Fibroblast of the aortic adventitia (primary cell): ENCODE measurements at regions not wholly inside any gene's neighbourhood (a gene's known extent, or its start where the extent isn't known, plus 50 kb on each side); places are given as distances from the start of the nearest gene placed in this dataset.

Source experiments
- DNase-seq: peaks from one replicate; pipeline ENCODE4 v3.0.0-alpha.2; 2010; ENCODE audit warnings: low read depth
- H3K4me3 ChIP-seq: 2 replicates; pipeline ENCODE4 v1.5.1; 2011; ENCODE audit warnings: low read depth, mild to moderate bottlenecking, control low read depth, low read length, moderate library complexity
- TF ChIP-seq, protein P1 (sequence below): IDR thresholded peaks from 2 replicates; pipeline ENCODE4 v1.5.1; 2011; ENCODE audit warnings: mild to moderate bottlenecking, low read length, control low read depth, inconsistent platforms; ENCODE audit not compliant: insufficient read depth

DNA sequence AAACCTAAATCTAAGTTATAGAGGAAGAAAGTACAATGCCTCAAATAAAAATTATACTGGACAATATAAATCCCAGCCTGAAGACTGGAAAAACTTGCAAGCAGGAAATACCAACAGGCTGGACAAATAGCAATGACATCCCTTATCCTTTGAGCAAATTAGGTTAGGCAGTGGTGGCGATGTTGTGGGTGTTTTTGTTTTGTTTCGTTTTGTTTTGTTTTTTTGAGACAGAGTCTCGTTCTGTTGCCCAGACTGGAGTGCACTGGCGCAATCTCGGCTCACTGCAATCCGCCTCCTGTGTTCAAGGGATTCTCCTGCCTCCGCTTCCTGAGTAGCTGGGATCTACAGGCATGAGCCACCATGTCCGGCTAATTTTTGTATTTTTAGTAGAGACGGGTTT is 57.3 kb upstream of the TES start:
- no peak overlapping the region for H3K4me3 ChIP-seq
- no peak for DNase-seq
- TF ChIP-seq, protein P1, sequence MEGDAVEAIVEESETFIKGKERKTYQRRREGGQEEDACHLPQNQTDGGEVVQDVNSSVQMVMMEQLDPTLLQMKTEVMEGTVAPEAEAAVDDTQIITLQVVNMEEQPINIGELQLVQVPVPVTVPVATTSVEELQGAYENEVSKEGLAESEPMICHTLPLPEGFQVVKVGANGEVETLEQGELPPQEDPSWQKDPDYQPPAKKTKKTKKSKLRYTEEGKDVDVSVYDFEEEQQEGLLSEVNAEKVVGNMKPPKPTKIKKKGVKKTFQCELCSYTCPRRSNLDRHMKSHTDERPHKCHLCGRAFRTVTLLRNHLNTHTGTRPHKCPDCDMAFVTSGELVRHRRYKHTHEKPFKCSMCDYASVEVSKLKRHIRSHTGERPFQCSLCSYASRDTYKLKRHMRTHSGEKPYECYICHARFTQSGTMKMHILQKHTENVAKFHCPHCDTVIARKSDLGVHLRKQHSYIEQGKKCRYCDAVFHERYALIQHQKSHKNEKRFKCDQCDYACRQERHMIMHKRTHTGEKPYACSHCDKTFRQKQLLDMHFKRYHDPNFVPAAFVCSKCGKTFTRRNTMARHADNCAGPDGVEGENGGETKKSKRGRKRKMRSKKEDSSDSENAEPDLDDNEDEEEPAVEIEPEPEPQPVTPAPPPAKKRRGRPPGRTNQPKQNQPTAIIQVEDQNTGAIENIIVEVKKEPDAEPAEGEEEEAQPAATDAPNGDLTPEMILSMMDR = no peak

DNA sequence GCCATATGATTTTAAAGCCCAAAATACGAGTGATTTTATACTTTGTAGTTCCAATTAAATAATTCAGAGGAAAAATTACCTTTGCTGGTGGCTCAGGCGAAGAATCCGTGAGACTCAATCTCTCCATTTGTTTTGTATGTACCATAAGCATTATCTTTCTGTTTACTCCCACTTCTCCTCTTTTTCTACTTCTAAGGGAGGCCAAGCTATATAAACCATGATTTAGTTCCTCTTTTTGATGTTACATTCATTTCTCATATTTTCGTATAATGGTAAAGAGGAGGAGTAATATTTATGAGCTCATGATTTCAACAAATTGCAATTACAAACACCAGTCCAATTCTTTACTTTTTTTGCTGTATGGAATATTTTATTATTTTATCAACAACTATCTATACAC is 50.6 kb upstream of the TES start:
- no peak overlapping the region for H3K4me3 ChIP-seq
- TF ChIP-seq, protein P1 = no peak
- DNase-seq = no peak
